HepG2 (cell line): ENCODE measurements at regions not wholly inside any gene's neighbourhood (a gene's known extent, or its start where the extent isn't known, plus 50 kb on each side); places are given as distances from the start of the nearest gene placed in this dataset.

Source experiments
- ATAC-seq: fragments of 200-7000 bp; cut with Tn5 transposase; 3 replicates; pipeline ENCODE4 v1.9.1; 2020; ENCODE audit warnings: mild to moderate bottlenecking, moderate library complexity
- BruUV-seq: library from RNA; stranded (reverse); fragments of 400-500 nt; replicated peaks from 2 replicates; lab custom pipeline; 2021; lab: Mats Ljungman, UMichigan
- CTCF ChIA-PET: fragments of 300-600 bp; formaldehyde crosslinking; extraction: SDS; loops from one replicate; lab custom pipeline; 2021; ENCODE audit warnings: low total read pairs, inconsistent platforms, low intra/inter-chr PET ratio; lab: Yijun Ruan, JAX
- POLR2A ChIA-PET: fragments of 350-600 bp; sonication (Branson Sonifier 250); formaldehyde crosslinking; loops from one replicate; lab custom pipeline; 2020; ENCODE audit warnings: antibody characterized with exemption, inconsistent platforms; lab: Yijun Ruan, JAX
- DNase-seq: peaks from one replicate; pipeline ENCODE4 v3.0.0-alpha.2; 2015; ENCODE audit warnings: low spot score
- FAIRE-seq: peaks from 3 replicates; lab custom pipeline; 2011; peaks lifted over from hg19 to GRCh38; lab: Jason Lieb, UNC
- H2AFZ ChIP-seq: one replicate; pipeline ENCODE4 v1.6.1; 2011; ENCODE audit warnings: low read length, inconsistent platforms
- H3K27ac ChIP-seq: fragments of 300-600 bp; 3 replicates; pipeline ENCODE4 v1.8.0; 2011; ENCODE audit warnings: mixed run types, mild to moderate bottlenecking, mixed read lengths, low read length, inconsistent platforms; ENCODE audit not compliant: insufficient read depth; ENCODE audit errors: extremely low read length
- H3K27me3 ChIP-seq, 2 experiments: fragments of 200-600 bp in 1 of 2; 2 replicates in 1 of 2; 3 replicates in 1 of 2; pipeline versions ENCODE4 v1.6.0 to v1.8.0; 2011; ENCODE audit warnings: low read length in 2 of 2, mild to moderate bottlenecking in 2 of 2, moderate library complexity in 2 of 2, inconsistent platforms in 1 of 2; ENCODE audit not compliant: insufficient read depth in 2 of 2, control insufficient read depth in 1 of 2
- H3K36me3 ChIP-seq, 2 experiments: fragments of 200-600 bp in 1 of 2; replicated peaks in 1 of 2; 2 replicates in 1 of 2; 3 replicates in 1 of 2; pipeline versions ENCODE4 v1.5.1 to v1.8.0; 2011; ENCODE audit warnings: low read length in 2 of 2, inconsistent platforms in 1 of 2; ENCODE audit not compliant: insufficient read depth in 2 of 2, control insufficient read depth in 1 of 2
- H3K4me1 ChIP-seq: 2 replicates; pipeline ENCODE4 v1.5.1; 2012; ENCODE audit warnings: low read length, inconsistent platforms; ENCODE audit not compliant: insufficient read depth
- H3K4me2 ChIP-seq: 2 replicates; pipeline ENCODE4 v1.6.0; 2011; ENCODE audit warnings: low read depth, low read length, inconsistent platforms
- H3K4me3 ChIP-seq, 3 experiments: fragments of 200-600 bp in 1 of 3; sonication (generic), shearing (Covaris generic) in 1 of 3; replicated peaks in 1 of 3; 2 replicates each; pipeline ENCODE4 v1.5.1; 2011 to 2016; ENCODE audit warnings: low read length in 3 of 3, inconsistent platforms in 2 of 3, low read depth in 2 of 3, mild to moderate bottlenecking in 2 of 3, control low read depth in 1 of 3, mixed read lengths in 1 of 3; ENCODE audit not compliant: insufficient read depth in 1 of 3
- H3K79me2 ChIP-seq: one replicate; pipeline ENCODE4 v1.6.1; 2011; ENCODE audit warnings: low read length, inconsistent platforms; ENCODE audit not compliant: insufficient read depth
- H3K9ac ChIP-seq: 2 replicates; pipeline ENCODE4 v1.6.0; 2011; ENCODE audit warnings: mild to moderate bottlenecking, low read depth, low read length, inconsistent platforms; ENCODE audit not compliant: insufficient read depth
- H3K9me3 ChIP-seq: 2 replicates; pipeline ENCODE4 v1.5.1; 2012; ENCODE audit warnings: mild to moderate bottlenecking, low read length
- H4K20me1 ChIP-seq: 2 replicates; pipeline ENCODE4 v1.6.0; 2011; ENCODE audit warnings: inconsistent platforms, mild to moderate bottlenecking, low read length, moderate library complexity; ENCODE audit not compliant: insufficient read depth
- AKAP8 ChIP-seq: sonication (generic); formaldehyde crosslinking; IDR thresholded peaks from 2 replicates; pipeline ENCODE4 v1.5.1; 2020; ENCODE audit warnings: mild to moderate bottlenecking, missing genetic modification reagents
- HIC2 ChIP-seq: sonication (generic); formaldehyde crosslinking; IDR thresholded peaks from 2 replicates; pipeline ENCODE4 v1.9.0; 2022; ENCODE audit warnings: low read depth, missing genetic modification reagents
- HOMEZ ChIP-seq: IDR thresholded peaks from 2 replicates; pipeline ENCODE4 v1.6.1; 2016; ENCODE audit warnings: low read depth
- IKZF5 ChIP-seq: IDR thresholded peaks from 2 replicates; pipeline ENCODE4 v1.6.1; 2018; ENCODE audit warnings: missing genetic modification reagents, mild to moderate bottlenecking, missing compliant biosample characterization
- KDM3A ChIP-seq: IDR thresholded peaks from 2 replicates; pipeline ENCODE4 v1.6.1; 2018; ENCODE audit warnings: low read depth, missing compliant biosample characterization
- MAFG ChIP-seq: sonication (generic); formaldehyde crosslinking; IDR thresholded peaks from 2 replicates; pipeline ENCODE4 v1.5.1; 2020; ENCODE audit warnings: mild to moderate bottlenecking, missing genetic modification reagents
- NR2F6 ChIP-seq, 2 experiments: IDR thresholded peaks; 2 replicates each; pipeline ENCODE4 v1.6.1; 2016; ENCODE audit warnings: antibody characterized with exemption in 1 of 2, mild to moderate bottlenecking in 1 of 2
- PATZ1 ChIP-seq: sonication (generic); formaldehyde crosslinking; IDR thresholded peaks from 2 replicates; pipeline ENCODE4 v1.4.0; 2020; ENCODE audit warnings: missing genetic modification reagents
- STAG1 ChIP-seq: sonication (generic); formaldehyde crosslinking; IDR thresholded peaks from 2 replicates; pipeline ENCODE4 v1.4.0; 2020; ENCODE audit warnings: missing genetic modification reagents
- TOPORS ChIP-seq: sonication (generic); formaldehyde crosslinking; IDR thresholded peaks from 2 replicates; pipeline ENCODE4 v1.8.0; 2023; ENCODE audit warnings: mild to moderate bottlenecking, missing genetic modification reagents
- ZBTB14 ChIP-seq: sonication (generic); formaldehyde crosslinking; IDR thresholded peaks from 2 replicates; pipeline ENCODE4 v1.4.0; 2020; ENCODE audit warnings: missing genetic modification reagents
- ZNF263 ChIP-seq: sonication (generic); formaldehyde crosslinking; IDR thresholded peaks from 2 replicates; pipeline ENCODE4 v1.4.0; 2020; ENCODE audit warnings: missing genetic modification reagents
- ZNF414 ChIP-seq: sonication (generic); formaldehyde crosslinking; IDR thresholded peaks from 2 replicates; pipeline ENCODE4 v1.5.0; 2020; ENCODE audit warnings: missing genetic modification reagents
- WGBS: methylation state at CpG from one replicate; pipeline ENCODE4 v1.1.6; 2017; ENCODE audit warnings: low lambda C conversion rate; 5-methylcytosine and 5-hydroxymethylcytosine counted together
- in situ Hi-C: cut with HindIII; loops from 2 replicates; pipeline ENCODE4 v1.10.0; 2017; ENCODE audit warnings: low pct_unique_long_range_greater_than_20kb; ENCODE audit not compliant: extremely low pct_ligation_motif_present
- intact Hi-C: fragments of 100-400 bp; cut with micrococcal nuclease; formaldehyde crosslinking; loops from one replicate; pipeline ENCODE4 v1.10.0; 2022; ENCODE audit not compliant: unreplicated experiment

GRCh38 chr15:93324186-93324975, 235.4 kb upstream of the RGMA start (continued):
- TF ChIP-seq HOMEZ (CRISPR knock-in tag) (no peak), NR2F6 (IDR thresholded peaks at IDR 0.05) (no peak), NR2F6 (CRISPR knock-in tag; IDR thresholded peaks at IDR 0.05) (no peak)
- TF ChIP-seq, all 625 proteins: peak for 0

- Histone ChIP-seq H3K4me1 (peaks cover 21% of the 10 kb centered on the region), H3K27ac (no peak overlapping the region), H4K20me1 (no peaks in the 10 kb centered on the region), H2AFZ (no peak overlapping the region), H3K9ac (no peak overlapping the region), H3K27me3 (no peaks in the 10 kb centered on the region; a peak in 1 of 5 replicates), H3K9me3 (no peaks in the 10 kb centered on the region), H3K36me3 (no peaks in the 10 kb centered on the region), H3K4me3 (peak overlapping the region in 2 of 3 experiments; percentile 44 to 54; a peak in 4 of 6 replicates), H3K4me2 (peak overlapping the region; percentile 83), H3K79me2 (no peaks in the 10 kb centered on the region)
- ChIA-PET CTCF (no interaction called here), POLR2A (interaction anchor here (1.6 kb wide), 1 partner anchor 19 kb away, joined by 11 read pairs; no protein-coding TSS in a partner anchor)
- 0% methylated on average over 5 of the region's 9 CpGs for WGBS
- in situ Hi-C loops (no loop called here), intact Hi-C loops (loop anchor here (2.0 kb wide), 1 partner anchor 19 kb away; no protein-coding TSS in a partner anchor)
- BruUV-seq: no TSS peak
- ATAC-seq (peak; percentile 99), DNase-seq (peak; percentile 78), FAIRE-seq (peak; percentile 8)
- TF ChIP-seq KDM3A (CRISPR knock-in tag) (peak; percentile 29; the same call in 1 of the 2 replicates), STAG1 (CRISPR knock-in tag) (no peak), TOPORS (CRISPR knock-in tag) (no peak), ZNF414 (CRISPR knock-in tag) (no peak), PATZ1 (peak; percentile 44; the same call in 1 of the 2 replicates), ZBTB14 (no peak), MAFG (CRISPR knock-in tag) (no peak), AKAP8 (CRISPR knock-in tag) (no peak), IKZF5 (peak; percentile 24; the same call in 1 of the 2 replicates), HIC2 (0 out of 2 replicates have a peak, but pooled peaks have one; percentile 15), ZNF263 (CRISPR knock-in tag) (no peak)
These were observed 232.9 kb upstream of the RGMA start for GRCh38 chr15:93321881-93322282.
